Left colon (tissue), 2 donors: ENCODE measurements at regions not wholly inside any gene's neighbourhood (a gene's known extent, or its start where the extent isn't known, plus 50 kb on each side); places are given as distances from the start of the nearest gene placed in this dataset.

Source experiments
- ATAC-seq: fragments of 200-7000 bp; cut with Tn5 transposase; one replicate; pipeline ENCODE4 v1.9.1; 2020; ENCODE audit warnings: mild to moderate bottlenecking, moderate library complexity
- DNase-seq, 2 donors: peaks; one replicate each; pipeline ENCODE4 v3.0.0-alpha.2; 2020
- intact Hi-C, 2 donors: fragments of 100-400 bp; cut with DNase I in 1 of 2; cut with micrococcal nuclease in 1 of 2; formaldehyde crosslinking; loops; one replicate each; pipeline versions ENCODE4 v1.11.2 to v1.14.0; 2022; cut with DNase I, micrococcal nuclease
- donor health status: DM: no; HTN: no; CAD: no.
- donor health status: DM: yes; HTN: yes; CAD: no.

- intact Hi-C loops: no loop called here
- ATAC-seq (no peak), DNase-seq (no peak)
Observed at GRCh38 chr10:105494944-105495343, 853.9 kb downstream of the SORCS3 start.

GRCh38 chr10:105494303-105494702, 853.2 kb downstream of the SORCS3 start:
- DNase-seq: no peak
- no peak for ATAC-seq
- intact Hi-C loops: no loop called here

- intact Hi-C loops: no loop called here
- no peak for ATAC-seq
- no peak for DNase-seq
Observed at GRCh38 chr10:105473170-105473569, 832.1 kb downstream of the SORCS3 start.

GRCh38 chr10:105468759-105469158, 827.7 kb downstream of the SORCS3 start:
- ATAC-seq: no peak
- intact Hi-C loops: no loop called here
- no peak for DNase-seq

GRCh38 chr10:105466521-105466920, 825.4 kb downstream of the SORCS3 start:
- intact Hi-C loops: no loop called here
- DNase-seq (no peak), ATAC-seq (no peak)

- ATAC-seq (no peak), DNase-seq (no peak)
- intact Hi-C loops: no loop called here
Observed at GRCh38 chr10:105434970-105435369, 793.9 kb downstream of the SORCS3 start.

- ATAC-seq (no peak), DNase-seq (no peak)
- intact Hi-C loops: no loop called here
Observed at GRCh38 chr10:105413997-105414396, 772.9 kb downstream of the SORCS3 start.

GRCh38 chr10:105409370-105409769, 768.3 kb downstream of the SORCS3 start:
- DNase-seq (no peak), ATAC-seq (no peak)
- intact Hi-C loops: no loop called here

- no peak for ATAC-seq
- intact Hi-C loops: no loop called here
- no peak for DNase-seq
Observed at GRCh38 chr10:105406488-105406887, 765.4 kb downstream of the SORCS3 start.

- no peak for ATAC-seq
- DNase-seq: no peak
- intact Hi-C loops: no loop called here
Observed at GRCh38 chr10:105398202-105398601, 757.1 kb downstream of the SORCS3 start.

GRCh38 chr10:105391670-105392351, 750.7 kb downstream of the SORCS3 start:
- ATAC-seq (no peak), DNase-seq (no peak)
- intact Hi-C loops: no loop called here

GRCh38 chr10:105387971-105388370, 746.9 kb downstream of the SORCS3 start:
- intact Hi-C loops: no loop called here
- no peak for DNase-seq
- no peak for ATAC-seq

GRCh38 chr10:105383978-105384377, 742.9 kb downstream of the SORCS3 start:
- DNase-seq (no peak), ATAC-seq (no peak)
- intact Hi-C loops: no loop called here

GRCh38 chr10:105370692-105371091, 729.6 kb downstream of the SORCS3 start:
- DNase-seq (no peak), ATAC-seq (peak; percentile 71)
- intact Hi-C loops: no loop called here

GRCh38 chr10:105359708-105360107, 718.6 kb downstream of the SORCS3 start:
- ATAC-seq (no peak), DNase-seq (no peak)
- intact Hi-C loops: no loop called here

- intact Hi-C loops: no loop called here
- no peak for DNase-seq
- ATAC-seq: no peak
Observed at GRCh38 chr10:105358911-105359310, 717.8 kb downstream of the SORCS3 start.

GRCh38 chr10:105356626-105357025, 715.5 kb downstream of the SORCS3 start:
- DNase-seq (no peak), ATAC-seq (no peak)
- intact Hi-C loops: no loop called here

GRCh38 chr10:105354010-105354409, 712.9 kb downstream of the SORCS3 start:
- DNase-seq: peak; percentile 25 to 30
- intact Hi-C loops: no loop called here
- ATAC-seq: peak; percentile 87

- ATAC-seq (no peak), DNase-seq (no peak)
- intact Hi-C loops: no loop called here
Observed at GRCh38 chr10:105352827-105353226, 711.7 kb downstream of the SORCS3 start.

GRCh38 chr10:105352281-105352680, 711.2 kb downstream of the SORCS3 start:
- DNase-seq: no peak
- intact Hi-C loops: no loop called here
- no peak for ATAC-seq

- DNase-seq (no peak), ATAC-seq (no peak)
- intact Hi-C loops: no loop called here
Observed at GRCh38 chr10:105351187-105351586, 710.1 kb downstream of the SORCS3 start.
